Stimulated activated CD8-positive, alpha-beta memory T cell treated with anti-CD3 and anti-CD28 coated beads, Interleukin-7, amount 100 ng/mL, for 4 hours (primary cell): ENCODE measurements at regions not wholly inside any gene's neighbourhood (a gene's known extent, or its start where the extent isn't known, plus 50 kb on each side); places are given as distances from the start of the nearest gene placed in this dataset.

Source experiments
- DNase-seq, 2 donors: peaks; one replicate each; pipeline ENCODE4 v3.0.0-alpha.2; 2020; ENCODE audit warnings: low read depth in 2 of 2

DNA sequence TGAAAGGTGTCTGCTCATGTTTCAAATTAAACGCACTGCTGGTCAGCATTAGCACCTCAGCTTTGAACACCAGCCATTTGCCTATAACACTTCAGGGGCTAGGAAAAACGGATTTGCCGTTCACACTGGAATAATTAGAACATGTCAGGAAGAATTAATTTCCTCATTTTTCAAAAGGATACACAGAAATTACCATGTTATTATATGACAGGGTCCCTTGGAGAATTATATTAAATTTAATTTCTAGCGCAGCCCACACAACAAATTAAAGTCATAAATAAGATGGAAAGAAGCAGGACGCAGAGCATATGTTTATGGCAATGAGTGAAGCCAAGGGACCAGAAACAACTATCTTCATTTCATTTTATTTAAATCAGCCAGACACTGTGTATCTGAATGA is 83.8 kb upstream of the SOX6 start:
- no peak for DNase-seq

- no peak for DNase-seq
These were observed 77.7 kb upstream of the SOX6 start for GRCh38 chr11:16434036-16434435.

DNA sequence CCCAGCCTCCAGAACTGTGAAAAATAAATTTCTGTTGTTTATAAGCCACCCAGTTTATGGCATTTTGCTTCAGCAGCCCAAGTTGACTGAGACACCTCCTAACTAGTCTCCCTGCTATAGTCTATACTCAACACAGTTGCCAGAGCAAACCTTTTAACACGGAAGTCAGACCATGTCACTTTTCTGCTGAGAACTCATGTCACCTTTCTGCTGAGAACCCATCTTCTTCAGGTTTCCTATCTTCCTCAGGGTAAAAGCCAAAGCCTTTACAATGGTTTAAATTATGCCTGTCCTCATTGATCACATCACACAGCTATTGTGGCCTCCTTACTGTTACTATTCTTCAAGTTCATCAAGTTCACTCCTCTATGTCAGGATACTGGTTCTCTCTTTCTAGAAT is 74.3 kb upstream of the SOX6 start:
- DNase-seq, result no peak

DNA sequence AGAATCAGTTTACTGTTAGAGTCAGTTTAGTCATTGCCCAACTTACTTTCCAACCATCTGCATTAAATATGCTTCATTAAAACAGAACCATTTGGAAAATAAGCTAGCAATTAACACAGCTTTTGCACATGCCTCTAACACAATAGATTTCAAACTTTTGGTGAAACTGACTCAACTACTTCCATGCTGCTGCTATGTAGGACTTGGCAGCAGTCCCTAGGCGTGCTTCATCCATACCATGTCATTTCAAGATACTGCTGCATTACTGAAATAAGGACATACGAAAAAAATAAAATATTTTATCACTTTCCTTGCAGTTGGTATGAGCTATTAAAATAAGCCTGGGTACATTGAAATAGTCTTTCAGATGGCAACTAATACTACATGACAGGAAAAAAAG is 65.5 kb upstream of the SOX6 start:
- DNase-seq, result no peak

DNA sequence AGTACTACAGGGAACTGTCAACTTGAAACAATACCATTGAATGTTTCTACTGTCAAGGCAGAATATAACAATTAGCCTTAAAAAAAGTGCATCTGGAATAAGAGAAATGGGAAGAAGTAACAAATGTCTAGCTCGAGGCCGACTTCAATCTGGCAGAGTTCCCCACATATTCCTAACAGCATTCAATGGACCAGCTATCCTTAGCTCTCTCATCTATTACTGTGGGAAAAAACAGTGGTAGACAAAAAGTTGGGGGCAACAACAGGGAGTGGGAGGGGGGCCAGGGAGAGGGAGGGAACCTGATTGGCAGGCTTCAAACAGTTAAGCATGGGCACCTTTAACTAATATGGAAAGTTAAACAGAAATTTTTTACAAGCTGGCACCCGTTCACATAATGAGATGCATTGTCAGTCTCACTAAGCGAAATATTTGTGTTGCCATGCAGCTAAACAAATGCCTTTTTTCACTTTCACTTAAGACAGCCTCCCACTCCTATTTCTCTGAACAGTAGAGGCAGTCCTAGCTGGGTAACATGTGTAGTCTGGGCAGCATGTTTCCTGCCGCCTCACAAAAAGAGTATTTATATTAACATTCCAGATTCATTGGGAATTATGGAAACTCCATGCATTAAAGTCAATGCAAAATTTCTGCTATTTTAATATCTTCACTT is 62.2 kb upstream of the SOX6 start:
- no peak for DNase-seq

DNA sequence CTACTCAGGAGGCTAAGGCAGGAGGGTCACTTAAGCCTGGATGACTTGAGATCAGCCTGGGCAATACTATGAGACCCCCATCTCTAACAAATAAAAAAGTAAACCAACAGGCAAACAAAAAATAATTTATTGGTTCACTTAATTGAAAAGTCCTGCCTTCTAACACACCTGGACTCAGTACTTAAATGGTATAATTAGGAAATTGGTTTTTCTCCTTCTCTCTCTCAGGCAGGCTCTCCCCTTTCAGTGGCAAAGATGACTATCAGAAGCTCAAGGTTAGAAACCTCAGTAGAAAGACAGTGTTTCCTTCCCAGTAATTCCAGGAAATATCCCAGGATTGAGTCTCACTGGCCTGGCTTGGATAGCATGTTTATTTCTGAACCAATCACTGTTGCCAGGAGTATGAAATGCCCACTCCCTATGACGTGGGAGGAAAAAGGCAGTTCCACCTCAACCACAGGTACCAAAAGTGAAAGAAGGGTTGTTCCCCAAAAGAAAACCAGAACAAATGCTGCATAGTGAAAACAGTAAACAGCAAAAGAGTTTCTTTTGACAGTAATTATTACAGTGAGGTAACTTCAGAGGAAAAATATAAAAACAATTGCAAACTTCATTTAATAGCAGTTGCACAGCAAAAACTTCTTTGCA is 56.3 kb upstream of the SOX6 start:
- DNase-seq, result no peak

DNA sequence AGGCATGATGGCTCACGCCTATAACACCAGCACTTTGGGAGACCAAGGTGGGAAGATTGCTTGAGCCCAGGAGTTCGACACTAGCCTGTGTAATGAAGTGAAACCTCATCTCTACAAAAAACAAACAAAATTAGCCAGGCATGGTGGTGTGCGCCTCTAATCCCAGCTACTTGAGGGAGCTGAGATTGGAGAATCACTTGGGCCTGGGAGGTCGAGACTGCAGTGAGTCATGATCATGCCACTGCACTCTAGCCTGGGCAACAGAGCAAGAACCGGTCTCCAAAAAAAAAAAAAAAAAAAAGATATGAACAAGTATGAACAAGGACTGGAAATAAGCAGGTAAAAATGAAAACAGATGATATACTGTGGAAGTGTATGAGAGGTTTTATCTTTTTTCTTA is 54.1 kb upstream of the SOX6 start:
- DNase-seq, result no peak

- DNase-seq, result no peak
These were observed 52.3 kb upstream of the SOX6 start for GRCh38 chr11:16408619-16409018.

DNA sequence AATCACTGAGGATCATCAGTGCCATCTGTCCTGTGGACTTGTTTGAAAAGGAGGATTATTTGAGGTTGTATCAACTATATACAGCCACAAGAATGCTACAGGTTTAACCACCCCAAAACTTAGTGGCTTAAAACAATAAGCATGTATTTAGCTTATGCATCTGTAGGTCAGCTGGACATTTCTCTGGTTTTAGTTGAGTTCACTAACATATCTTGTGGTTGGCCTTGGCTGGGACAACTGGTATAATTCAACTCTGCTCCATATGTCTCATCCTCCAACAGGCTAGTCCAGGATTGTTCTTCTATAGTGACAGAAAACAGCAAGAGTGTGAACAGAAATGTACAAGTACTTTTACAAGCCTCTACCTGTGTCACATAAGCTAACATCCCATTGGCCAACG is 49.9 kb upstream of the SOX6 start:
- DNase-seq, result no peak
